Activated B cell treated with CpG ODN at 0.5 μM for 24 hours (primary cell): ENCODE measurements at regions not wholly inside any gene's neighbourhood (a gene's known extent, or its start where the extent isn't known, plus 50 kb on each side); places are given as distances from the start of the nearest gene placed in this dataset.

ENCODE experiments used
- ATAC-seq: fragments of 200-7000 bp; cut with Tn5 transposase; one replicate; pipeline ENCODE4 v1.10.0; 2021; ENCODE audit warnings: low read depth, mild to moderate bottlenecking, moderate library complexity
- CTCF ChIA-PET: fragments of 350-600 bp; sonication (Branson Sonifier 250); formaldehyde crosslinking; loops from one replicate; lab custom pipeline; 2021; ENCODE audit warnings: antibody characterized with exemption; lab: Charles Lee
- POLR2A ChIA-PET: fragments of 350-600 bp; sonication (Branson Sonifier 250); formaldehyde crosslinking; loops from one replicate; lab custom pipeline; 2021; ENCODE audit warnings: antibody characterized with exemption; lab: Charles Lee
- DNase-seq: peaks from one replicate; pipeline ENCODE4 v3.0.0; 2022
- H3K27ac Mint-ChIP-seq: one replicate; pipeline ENCODE4 v1.8.0; 2020; ENCODE audit warnings: mixed read lengths
- H3K27me3 Mint-ChIP-seq: one replicate; pipeline ENCODE4 v1.8.0; 2021; ENCODE audit warnings: mixed read lengths
- H3K36me3 Mint-ChIP-seq: one replicate; pipeline ENCODE4 v1.8.0; 2021; ENCODE audit warnings: low read depth, mixed read lengths
- H3K4me1 Mint-ChIP-seq: one replicate; pipeline ENCODE4 v1.8.0; 2021; ENCODE audit warnings: mixed read lengths
- H3K4me3 Mint-ChIP-seq: one replicate; pipeline ENCODE4 v1.8.0; 2020; ENCODE audit warnings: mild to moderate bottlenecking, mixed read lengths
- H3K9me3 Mint-ChIP-seq: one replicate; pipeline ENCODE4 v1.8.0; 2020; ENCODE audit warnings: mixed read lengths
- CTCF ChIP-seq: fragments of 200-600 bp; IDR thresholded peaks from one replicate; pipeline ENCODE4 v1.8.0; 2022; ENCODE audit warnings: antibody characterized with exemption, mild to moderate bottlenecking
- intact Hi-C: fragments of 100-400 bp; cut with micrococcal nuclease; formaldehyde crosslinking; loops from one replicate; pipeline ENCODE4 v1.15.1; 2024

GRCh38 chr3:36095238-36095637 lies 285.1 kb upstream of the STAC start:
- CTCF ChIA-PET, result no interaction called here
- DNase-seq (no peak), ATAC-seq (no peak)
- Mint-ChIP-seq H3K4me1 (peaks cover 10% of the 10 kb centered on the region), H3K27me3 (no peaks in the 10 kb centered on the region), H3K27ac (no peak overlapping the region), H3K4me3 (no peak overlapping the region), H3K36me3 (no peaks in the 10 kb centered on the region), H3K9me3 (no peaks in the 10 kb centered on the region)
- intact Hi-C loops, result no loop called here
- POLR2A ChIA-PET, result no interaction called here
- TF ChIP-seq CTCF, result no peak

- TF ChIP-seq CTCF, result no peak
- Mint-ChIP-seq H3K9me3 (no peaks in the 10 kb centered on the region), H3K27me3 (no peaks in the 10 kb centered on the region), H3K4me1 (peaks cover 10% of the 10 kb centered on the region), H3K4me3 (no peak overlapping the region), H3K36me3 (no peaks in the 10 kb centered on the region), H3K27ac (no peak overlapping the region)
- POLR2A ChIA-PET, result no interaction called here
- ATAC-seq (no peak), DNase-seq (no peak)
- intact Hi-C loops, result no loop called here
- CTCF ChIA-PET, result no interaction called here
These were observed 283.1 kb upstream of the STAC start for GRCh38 chr3:36097209-36097608.

- H3K27me3 Mint-ChIP-seq, result no peaks in the 10 kb centered on the region
- no peak for TF ChIP-seq CTCF
- intact Hi-C loops, result no loop called here
- H3K9me3 Mint-ChIP-seq, result no peaks in the 10 kb centered on the region
- ATAC-seq (no peak), DNase-seq (no peak)
- ChIA-PET CTCF (no interaction called here), POLR2A (no interaction called here)
- H3K27ac Mint-ChIP-seq, result no peak overlapping the region
- no peak overlapping the region for H3K4me3 Mint-ChIP-seq
- no peaks in the 10 kb centered on the region for H3K36me3 Mint-ChIP-seq
- H3K4me1 Mint-ChIP-seq, result no peaks in the 10 kb centered on the region
These were observed 266.0 kb upstream of the STAC start for GRCh38 chr3:36114353-36114752.

GRCh38 chr3:36124118-36124796 lies 256.0 kb upstream of the STAC start:
- Mint-ChIP-seq H3K27me3 (no peaks in the 10 kb centered on the region), H3K9me3 (peaks cover 18% of the 10 kb centered on the region), H3K4me1 (no peaks in the 10 kb centered on the region), H3K4me3 (no peak overlapping the region), H3K27ac (no peak overlapping the region), H3K36me3 (no peaks in the 10 kb centered on the region)
- no peak for ATAC-seq
- intact Hi-C loops, result no loop called here
- DNase-seq, result no peak
- POLR2A ChIA-PET, result no interaction called here
- CTCF ChIA-PET, result no interaction called here
- no peak for TF ChIP-seq CTCF

GRCh38 chr3:36132214-36132613 lies 248.1 kb upstream of the STAC start:
- ATAC-seq (no peak), DNase-seq (no peak)
- Mint-ChIP-seq H3K4me3 (no peak overlapping the region), H3K36me3 (no peaks in the 10 kb centered on the region), H3K4me1 (no peaks in the 10 kb centered on the region), H3K27ac (no peak overlapping the region), H3K27me3 (no peaks in the 10 kb centered on the region), H3K9me3 (peaks cover 7% of the 10 kb centered on the region)
- CTCF ChIA-PET, result no interaction called here
- POLR2A ChIA-PET, result no interaction called here
- intact Hi-C loops, result no loop called here
- TF ChIP-seq CTCF, result no peak
